GM23248 (cell line): ENCODE measurements at regions not wholly inside any gene's neighbourhood (a gene's known extent, or its start where the extent isn't known, plus 50 kb on each side); places are given as distances from the start of the nearest gene placed in this dataset.

Experiments used
- DNase-seq: peaks from one replicate; pipeline ENCODE4 v3.0.0-alpha.2; 2015
- H2AFZ ChIP-seq: fragments of 200-600 bp; sonication (generic); 2 replicates; pipeline ENCODE4 v1.6.1; 2016; ENCODE audit warnings: antibody characterized with exemption
- H3F3A ChIP-seq: fragments of 200-600 bp; sonication (generic); 2 replicates; pipeline ENCODE4 v1.6.1; 2016; ENCODE audit warnings: mild to moderate bottlenecking, antibody characterized with exemption, mixed run types; ENCODE audit not compliant: insufficient read depth
- H3K27ac ChIP-seq: fragments of 200-600 bp; sonication (generic); 2 replicates; pipeline ENCODE4 v1.5.1; 2016; ENCODE audit warnings: mild to moderate bottlenecking
- H3K27me3 ChIP-seq: fragments of 200-600 bp; sonication (generic); replicated peaks from 2 replicates; pipeline ENCODE4 v1.6.1; 2016; ENCODE audit warnings: mild to moderate bottlenecking; ENCODE audit not compliant: insufficient read depth
- H3K36me3 ChIP-seq: fragments of 200-600 bp; sonication (generic); 2 replicates; pipeline ENCODE4 v1.6.1; 2016; ENCODE audit warnings: low read depth, mild to moderate bottlenecking
- H3K4me1 ChIP-seq: fragments of 200-600 bp; sonication (generic); 2 replicates; pipeline ENCODE4 v1.6.1; 2016; ENCODE audit warnings: mild to moderate bottlenecking; ENCODE audit not compliant: insufficient read depth
- H3K4me2 ChIP-seq: fragments of 200-600 bp; sonication (generic); one replicate; pipeline ENCODE4 v1.6.1; 2016; ENCODE audit warnings: mild to moderate bottlenecking; ENCODE audit not compliant: unreplicated experiment
- H3K4me3 ChIP-seq: fragments of 200-600 bp; sonication (generic); 2 replicates; pipeline ENCODE4 v1.5.1; 2016; ENCODE audit warnings: mild to moderate bottlenecking
- H3K79me2 ChIP-seq: fragments of 200-600 bp; sonication (generic); 2 replicates; pipeline ENCODE4 v1.6.1; 2016; ENCODE audit warnings: mild to moderate bottlenecking; ENCODE audit not compliant: insufficient read depth
- H3K9ac ChIP-seq: fragments of 200-600 bp; sonication (generic); 2 replicates; pipeline ENCODE4 v1.6.1; 2016; ENCODE audit warnings: mild to moderate bottlenecking
- H3K9me2 ChIP-seq: fragments of 200-600 bp; sonication (generic); 2 replicates; pipeline ENCODE4 v1.6.1; 2016; ENCODE audit warnings: mixed run types, mild to moderate bottlenecking, moderate library complexity; ENCODE audit not compliant: insufficient read depth
- H3K9me3 ChIP-seq: fragments of 200-600 bp; sonication (generic); one replicate; pipeline ENCODE4 v1.6.1; 2017; ENCODE audit warnings: low read depth
- H4K20me1 ChIP-seq: fragments of 200-600 bp; sonication (generic); 2 replicates; pipeline ENCODE4 v1.6.0; 2016; ENCODE audit not compliant: insufficient read depth
- EZH2 ChIP-seq: fragments of 200-600 bp; sonication (generic); IDR thresholded peaks from 2 replicates; pipeline ENCODE4 v1.6.1; 2018; ENCODE audit warnings: antibody characterized with exemption, mild to moderate bottlenecking; ENCODE audit not compliant: insufficient read depth, poor library complexity, severe bottlenecking
- EZH2phosphoT487 ChIP-seq: fragments of 200-600 bp; sonication (generic); IDR thresholded peaks from 2 replicates; pipeline ENCODE4 v1.6.1; 2018; ENCODE audit warnings: antibody characterized with exemption, moderate library complexity, mild to moderate bottlenecking, low read depth; ENCODE audit not compliant: insufficient read depth
- WGBS, 2 experiments: methylation state at CpG; one replicate each; pipeline ENCODE4 v1.1.6; 2015 to 2017; ENCODE audit warnings: low lambda C conversion rate in 2 of 2, low coverage in 1 of 2; ENCODE audit errors: missing lambda C conversion rate in 2 of 2; 5-methylcytosine and 5-hydroxymethylcytosine counted together
- in situ Hi-C: fragments of 300-500 bp; cut with MboI; formaldehyde crosslinking; loops from 2 replicates; pipeline ENCODE4 v1.15.0; 2020

DNA sequence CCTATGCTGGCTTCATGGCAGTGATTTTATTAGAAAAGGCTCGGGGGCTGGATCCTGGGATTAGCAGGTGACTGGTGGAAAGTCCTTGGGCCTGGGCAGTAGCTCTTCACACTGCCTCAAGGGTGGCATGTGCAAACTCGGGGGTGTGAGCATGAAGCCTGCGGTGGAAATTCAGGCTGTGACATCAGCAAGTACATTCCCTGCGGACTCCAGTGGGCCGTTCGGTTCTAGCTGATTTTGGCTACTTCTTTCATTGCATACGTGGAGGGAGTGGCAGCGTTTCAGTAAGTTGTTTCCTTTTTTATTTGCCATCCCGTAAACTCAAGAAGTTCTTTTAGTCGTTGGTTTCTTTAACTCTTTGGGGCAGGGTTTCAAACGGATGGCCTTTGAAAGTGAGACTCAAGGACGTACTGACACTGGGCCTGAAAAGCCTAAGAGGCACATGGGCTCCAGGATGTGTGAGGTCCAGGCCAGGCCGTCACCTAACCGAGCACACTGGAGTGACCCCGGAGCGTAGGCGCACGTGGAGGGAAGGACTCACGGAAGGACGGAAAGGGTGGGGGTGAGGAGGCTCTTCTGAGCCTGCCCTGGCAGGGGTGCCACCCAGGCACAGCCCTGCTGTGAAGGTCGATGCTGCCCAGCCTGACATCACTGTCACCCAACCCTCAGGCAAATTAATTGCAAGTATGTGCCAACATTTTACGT lies 104.0 kb upstream of the FRMD1 start:
- Histone ChIP-seq H3K4me2 (no peak overlapping the region), H3K4me1 (no peaks in the 10 kb centered on the region)

GRCh38 chr6:168182366-168182765 lies 103.4 kb upstream of the FRMD1 start:
- DNase-seq = no peak
- Histone ChIP-seq H3K9me2 (no peaks in the 10 kb centered on the region), H3K4me3 (no peak overlapping the region), H4K20me1 (no peaks in the 10 kb centered on the region), H3K9ac (no peak overlapping the region), H2AFZ (no peak overlapping the region), H3K79me2 (no peaks in the 10 kb centered on the region), H3K27me3 (no peaks in the 10 kb centered on the region), H3K4me1 (no peaks in the 10 kb centered on the region), H3K27ac (no peak overlapping the region), H3K36me3 (no peaks in the 10 kb centered on the region), H3K4me2 (no peak overlapping the region), H3K9me3 (no peaks in the 10 kb centered on the region), H3F3A (no peaks in the 10 kb centered on the region)
- 60 to 65% methylated on average over 8 of the region's 8 CpGs for WGBS, 2 experiments
- no peak for TF ChIP-seq EZH2
- no peak for TF ChIP-seq EZH2phosphoT487
- in situ Hi-C loops = no loop called here

More for the DNA sequence above, 104.0 kb upstream of the FRMD1 start:
- no peak for DNase-seq
- H3K4me3 ChIP-seq = no peak overlapping the region
- no peak overlapping the region for H3K27ac ChIP-seq
- WGBS, 2 experiments = 66 to 72% methylated on average over 22 of the region's 22 CpGs
- H3K27me3 ChIP-seq = no peaks in the 10 kb centered on the region
- no peak overlapping the region for H2AFZ ChIP-seq
- no peaks in the 10 kb centered on the region for H3K9me2 ChIP-seq
- no peaks in the 10 kb centered on the region for H3K36me3 ChIP-seq
- H3K79me2 ChIP-seq = no peaks in the 10 kb centered on the region
- TF ChIP-seq EZH2 = no peak
- TF ChIP-seq EZH2phosphoT487 = no peak
- no peak overlapping the region for H3K9ac ChIP-seq
- H3K9me3 ChIP-seq = no peaks in the 10 kb centered on the region
- in situ Hi-C loops = no loop called here
- no peaks in the 10 kb centered on the region for H4K20me1 ChIP-seq
- H3F3A ChIP-seq = no peaks in the 10 kb centered on the region

DNA sequence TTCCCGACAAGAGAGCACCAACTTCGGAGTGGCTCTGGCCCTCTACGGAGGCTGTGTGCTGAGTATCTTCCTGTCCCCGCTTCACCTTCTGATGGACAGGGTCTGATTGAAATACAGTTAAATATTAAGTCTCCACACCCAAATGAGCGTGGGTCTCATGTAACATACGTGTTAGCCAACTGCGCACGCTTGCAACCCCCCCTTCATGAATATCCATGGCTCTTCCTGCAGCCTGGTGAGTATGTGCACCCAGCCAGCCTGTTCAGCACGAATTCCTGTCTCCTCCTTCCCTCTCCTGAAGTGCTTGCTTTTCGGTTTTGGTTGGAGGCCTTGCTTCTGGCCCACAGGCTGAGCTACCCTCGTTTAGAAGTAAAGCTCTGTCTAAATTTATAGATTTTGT lies 102.9 kb upstream of the FRMD1 start:
- no peak overlapping the region for H3K27ac ChIP-seq
- no peaks in the 10 kb centered on the region for H3K9me2 ChIP-seq
- TF ChIP-seq EZH2phosphoT487 (no peak), EZH2 (no peak)
- H3K9me3 ChIP-seq = no peaks in the 10 kb centered on the region
- no peak overlapping the region for H3K9ac ChIP-seq
- H3K4me1 ChIP-seq = no peaks in the 10 kb centered on the region
- H3F3A ChIP-seq = no peaks in the 10 kb centered on the region
- no peaks in the 10 kb centered on the region for H3K79me2 ChIP-seq
- no peaks in the 10 kb centered on the region for H4K20me1 ChIP-seq
- no peaks in the 10 kb centered on the region for H3K27me3 ChIP-seq
- no peak overlapping the region for H3K4me3 ChIP-seq
- 69 to 71% methylated on average over 11 of the region's 11 CpGs for WGBS, 2 experiments
- no peak overlapping the region for H3K4me2 ChIP-seq
- H3K36me3 ChIP-seq = no peaks in the 10 kb centered on the region
- H2AFZ ChIP-seq = no peak overlapping the region
- DNase-seq = no peak
- in situ Hi-C loops = no loop called here

GRCh38 chr6:168181316-168181715 lies 102.3 kb upstream of the FRMD1 start:
- Histone ChIP-seq H3K9ac (no peak overlapping the region), H3F3A (no peaks in the 10 kb centered on the region), H3K27ac (no peak overlapping the region), H3K4me3 (no peak overlapping the region), H3K36me3 (no peaks in the 10 kb centered on the region), H3K4me1 (no peaks in the 10 kb centered on the region), H3K27me3 (no peaks in the 10 kb centered on the region), H3K79me2 (no peaks in the 10 kb centered on the region), H3K4me2 (no peak overlapping the region), H3K9me2 (no peaks in the 10 kb centered on the region), H3K9me3 (no peaks in the 10 kb centered on the region), H4K20me1 (no peaks in the 10 kb centered on the region), H2AFZ (no peak overlapping the region)
- 51 to 61% methylated on average over 6 of the region's 6 CpGs for WGBS, 2 experiments
- in situ Hi-C loops = no loop called here
- TF ChIP-seq EZH2phosphoT487 = no peak
- no peak for TF ChIP-seq EZH2
- no peak for DNase-seq
